Heart left ventricle (tissue), 13 donors: ENCODE measurements at regions not wholly inside any gene's neighbourhood (a gene's known extent, or its start where the extent isn't known, plus 50 kb on each side); places are given as distances from the start of the nearest gene placed in this dataset.

Experiments
- CTCF ChIP-seq, 12 donors: fragments of 200-600 bp; sonication (generic) in 4 of 12; IDR thresholded peaks; one replicate each; pipeline versions ENCODE4 v1.5.0 to v1.8.0; 2018 to 2022; ENCODE audit warnings: antibody characterized with exemption in 12 of 12, mild to moderate bottlenecking in 5 of 12
- POLR2A ChIP-seq, 2 donors: fragments of 450-650 bp; IDR thresholded peaks; one replicate each; pipeline ENCODE4 v1.6.1; 2017; ENCODE audit warnings: antibody characterized with exemption in 2 of 2, mild to moderate bottlenecking in 2 of 2, moderate library complexity in 2 of 2
- donor health status: ischemic (EF 13 %, LVEDD 7.1; RV severe dilation, severe dysfunction).
- donor health status: DM: no; HTN: yes; CAD: no.
- donor health status: DM: no; HTN: no; CAD: no.
- donor health status: ischemic (EF 25% LVEDD 6.9; RV normal size, moderate dysfunction).
- donor health status: ischemic (EF 25% LVEDD 5.7; RV mildly dilated, moderate dysfunction).
- donor health status: ischemic (EF 35%, LVEDD 5.7; RV mildly dilated, moderate dysfunction).
- donor health status: nonischemic (EF 11% LVEDD 7.7; RV severe dilation, severe dysfunction).
- donor health status: DM: yes; HTN: yes; CAD: no.
- donor health status: PGD.
- donor health status: ischemic (EF 29% LVEDD 5.4; RV normal size, mild dysfunction).
- donor health status: nonischemic (EF 23%, LVEDD 6.1; RV moderate dilation, normal function).

GRCh38 chr2:145631561-145631960 is 1111.6 kb upstream of the ZEB2 start:
- TF ChIP-seq CTCF (IDR thresholded peaks at IDR 0.05) (no peak), POLR2A (IDR thresholded peaks at IDR 0.05) (no peak)
